ENCODE measurements at regions not wholly inside any gene's neighbourhood (a gene's known extent, or its start where the extent isn't known, plus 50 kb on each side); places are given as distances from the start of the nearest gene placed in this dataset.
"Not testable (repeated sequence)": the region's sequence is repeated elsewhere in the genome, so short reads cannot be mapped to it uniquely, and the experiment has no call there.

GRCh38 chr14:58731465-58732293 is 93.9 kb downstream of the DACT1 start:
- no peak for DNase-seq

GRCh38 chr14:58732387-58732786 is 94.6 kb downstream of the DACT1 start:
- DNase-seq, result no peak

GRCh38 chr14:58733451-58734208 is 95.9 kb downstream of the DACT1 start:
- DNase-seq, result no peak

- no peak for DNase-seq
Observed at GRCh38 chr14:58735596-58735995, 97.8 kb downstream of the DACT1 start.

- no peak for DNase-seq
Observed at GRCh38 chr14:58736606-58737005, 98.8 kb downstream of the DACT1 start.

- DNase-seq, result no peak
Observed at GRCh38 chr14:58737511-58737910, 99.7 kb downstream of the DACT1 start.

- DNase-seq, result no peak
Observed at GRCh38 chr14:58738189-58738836, 100.6 kb downstream of the DACT1 start.

- DNase-seq, result no peak
Observed at GRCh38 chr14:58738876-58739275, 101.1 kb downstream of the DACT1 start.

- DNase-seq, result no peak
Observed at GRCh38 chr14:58739674-58740073, 101.9 kb downstream of the DACT1 start.

- DNase-seq, result no peak
Observed at GRCh38 chr14:58740379-58740935, 102.7 kb downstream of the DACT1 start.

- DNase-seq, result no peak
Observed at GRCh38 chr14:58744801-58745394, 107.1 kb downstream of the DACT1 start.

- DNase-seq, result no peak
Observed at GRCh38 chr14:58746261-58746660, 108.5 kb downstream of the DACT1 start.

- no peak for DNase-seq
Observed at GRCh38 chr14:58746701-58747100, 108.9 kb downstream of the DACT1 start.

- DNase-seq, result no peak
Observed at GRCh38 chr14:58747181-58747580, 109.4 kb downstream of the DACT1 start.

- not testable (repeated sequence) for DNase-seq
Observed at GRCh38 chr14:58748251-58748650, 110.5 kb downstream of the DACT1 start.

- no peak for DNase-seq
Observed at GRCh38 chr14:58749066-58749669, 111.4 kb downstream of the DACT1 start.

GRCh38 chr14:58750321-58751269 is 112.8 kb downstream of the DACT1 start:
- no peak for DNase-seq

GRCh38 chr14:58751788-58752187 is 114.0 kb downstream of the DACT1 start:
- no peak for DNase-seq

GRCh38 chr14:58752289-58752688 is 114.5 kb downstream of the DACT1 start:
- DNase-seq, result no peak

- no peak for DNase-seq
Observed at GRCh38 chr14:58752771-58753201, 115.0 kb downstream of the DACT1 start.
